ENCODE measurements at regions not wholly inside any gene's neighbourhood (a gene's known extent, or its start where the extent isn't known, plus 50 kb on each side); places are given as distances from the start of the nearest gene placed in this dataset.

GRCh38 chr4:43782391-43782790 is 666.2 kb downstream of the KCTD8 start:
- peak; percentile 46 for TF ChIP-seq CTCF (IDR thresholded peaks at IDR 0.05)
- no peak for TF ChIP-seq ZFX (IDR thresholded peaks at IDR 0.05; ENCODE audit: borderline replicate concordance)

All from 22Rv1 (cell line).